ENCODE measurements at regions not wholly inside any gene's neighbourhood (a gene's known extent, or its start where the extent isn't known, plus 50 kb on each side); places are given as distances from the start of the nearest gene placed in this dataset.
"Not testable (repeated sequence)": the region's sequence is repeated elsewhere in the genome, so short reads cannot be mapped to it uniquely, and the experiment has no call there.

GRCh38 chr9:106023455-106023854 lies 329.1 kb downstream of the TMEM38B start:
- DNase-seq (ENCODE audit: low read depth): no peak
- H3K4me3 ChIP-seq (ENCODE audit: control insufficient read depth, low read depth, low read length): no peak overlapping the region

GRCh38 chr9:106025453-106025852 lies 331.1 kb downstream of the TMEM38B start:
- TF ChIP-seq CTCF (IDR thresholded peaks at IDR 0.05; ENCODE audit: control insufficient read depth, insufficient read depth, low read depth, low read length, missing control alignments): no peak
- no peak overlapping the region for H3K4me3 ChIP-seq (ENCODE audit: control insufficient read depth, low read depth, low read length)
- no peak for DNase-seq (ENCODE audit: low read depth)

More at GRCh38 chr9:106023455-106023854, 329.1 kb downstream of the TMEM38B start:
- TF ChIP-seq CTCF (IDR thresholded peaks at IDR 0.05; ENCODE audit: control insufficient read depth, insufficient read depth, low read depth, low read length, missing control alignments): no peak

- not testable (repeated sequence) for DNase-seq (ENCODE audit: low read depth); H3K4me3 ChIP-seq (ENCODE audit: control insufficient read depth, low read depth, low read length)
Measured at GRCh38 chr9:106030146-106030545, 335.8 kb downstream of the TMEM38B start.

- TF ChIP-seq CTCF (IDR thresholded peaks at IDR 0.05; ENCODE audit: control insufficient read depth, insufficient read depth, low read depth, low read length, missing control alignments): no peak
- H3K4me3 ChIP-seq (ENCODE audit: control insufficient read depth, low read depth, low read length): no peak overlapping the region
- no peak for DNase-seq (ENCODE audit: low read depth)
Measured at GRCh38 chr9:106032978-106033377, 338.6 kb downstream of the TMEM38B start.

GRCh38 chr9:106035806-106036205 lies 341.5 kb downstream of the TMEM38B start:
- no peak for TF ChIP-seq CTCF (IDR thresholded peaks at IDR 0.05; ENCODE audit: control insufficient read depth, insufficient read depth, low read depth, low read length, missing control alignments)
- no peak overlapping the region for H3K4me3 ChIP-seq (ENCODE audit: control insufficient read depth, low read depth, low read length)
- DNase-seq (ENCODE audit: low read depth): no peak

GRCh38 chr9:106038266-106039001 lies 344.1 kb downstream of the TMEM38B start:
- no peak for TF ChIP-seq CTCF (IDR thresholded peaks at IDR 0.05; ENCODE audit: control insufficient read depth, insufficient read depth, low read depth, low read length, missing control alignments)
- no peak for DNase-seq (ENCODE audit: low read depth)
- no peak overlapping the region for H3K4me3 ChIP-seq (ENCODE audit: control insufficient read depth, low read depth, low read length)

GRCh38 chr9:106039151-106039935 lies 345.0 kb downstream of the TMEM38B start:
- DNase-seq (ENCODE audit: low read depth): no peak
- TF ChIP-seq CTCF (IDR thresholded peaks at IDR 0.05; ENCODE audit: control insufficient read depth, insufficient read depth, low read depth, low read length, missing control alignments): no peak

GRCh38 chr9:106041920-106042319 lies 347.6 kb downstream of the TMEM38B start:
- DNase-seq (ENCODE audit: low read depth); H3K4me3 ChIP-seq (ENCODE audit: control insufficient read depth, low read depth, low read length): not testable (repeated sequence)

More at GRCh38 chr9:106039151-106039935, 345.0 kb downstream of the TMEM38B start:
- no peak overlapping the region for H3K4me3 ChIP-seq (ENCODE audit: control insufficient read depth, low read depth, low read length)
